ENCODE measurements at regions not wholly inside any gene's neighbourhood (a gene's known extent, or its start where the extent isn't known, plus 50 kb on each side); places are given as distances from the start of the nearest gene placed in this dataset.

GRCh38 chr9:78663369-78663768, 366.4 kb downstream of the PSAT1 start:
- TF ChIP-seq CTCF (IDR thresholded peaks at IDR 0.05; ENCODE audit: insufficient read depth, low read length, poor library complexity, severe bottlenecking) (no peak), EZH2phosphoT487 (conservative IDR thresholded peaks at IDR 0.05; ENCODE audit: low read length) (no peak)
